ENCODE measurements at regions not wholly inside any gene's neighbourhood (a gene's known extent, or its start where the extent isn't known, plus 50 kb on each side); places are given as distances from the start of the nearest gene placed in this dataset.
"Not testable (repeated sequence)": the region's sequence is repeated elsewhere in the genome, so short reads cannot be mapped to it uniquely, and the experiment has no call there.

- not testable (repeated sequence) for DNase-seq (ENCODE audit: low spot score)
Observed at GRCh38 chr4:137868067-137868466, 335.8 kb upstream of the PCDH18 start.

GRCh38 chr4:137866671-137867070, 334.4 kb upstream of the PCDH18 start:
- DNase-seq (ENCODE audit: low spot score), result no peak

DNA sequence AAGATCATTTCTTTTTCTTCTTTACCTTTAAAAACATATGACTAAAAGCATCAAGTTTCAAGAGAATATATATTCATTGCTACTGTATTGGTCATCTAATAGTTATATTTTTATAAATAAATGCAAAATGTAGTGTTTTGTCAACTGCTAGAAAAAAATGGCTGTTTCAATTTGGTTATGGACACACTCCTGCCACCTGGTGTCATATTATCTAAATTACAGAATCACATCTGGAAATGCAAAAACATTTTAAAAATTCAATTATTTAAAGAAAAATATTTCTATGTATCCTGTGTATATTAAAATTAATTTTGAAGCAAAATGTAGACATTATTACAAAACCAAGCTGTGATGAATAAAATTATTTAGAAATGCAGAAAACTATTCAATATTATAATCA, 329.4 kb upstream of the PCDH18 start:
- no peak for DNase-seq (ENCODE audit: low spot score)

DNA sequence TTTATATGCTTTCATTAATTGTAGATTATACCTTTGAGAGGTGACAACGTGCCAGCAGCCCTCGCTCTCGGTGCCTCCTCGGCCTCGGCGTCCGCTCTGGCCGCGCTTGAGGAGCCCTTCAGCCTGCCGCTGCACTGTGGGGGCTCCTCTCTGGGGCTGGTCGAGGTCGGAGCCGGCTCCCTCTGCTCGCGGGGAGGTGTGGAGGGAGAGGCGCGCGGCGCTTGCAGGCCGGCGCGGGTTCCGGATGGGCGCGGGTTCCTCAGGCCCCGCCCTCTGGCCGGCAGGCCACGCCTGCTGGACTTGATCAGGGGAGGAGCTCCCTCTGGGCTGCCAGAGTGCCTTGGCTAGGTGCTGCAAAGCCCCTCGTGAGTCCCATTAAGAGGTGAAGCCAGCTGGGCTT, 321.1 kb upstream of the PCDH18 start:
- no peak for DNase-seq (ENCODE audit: low spot score)

DNA sequence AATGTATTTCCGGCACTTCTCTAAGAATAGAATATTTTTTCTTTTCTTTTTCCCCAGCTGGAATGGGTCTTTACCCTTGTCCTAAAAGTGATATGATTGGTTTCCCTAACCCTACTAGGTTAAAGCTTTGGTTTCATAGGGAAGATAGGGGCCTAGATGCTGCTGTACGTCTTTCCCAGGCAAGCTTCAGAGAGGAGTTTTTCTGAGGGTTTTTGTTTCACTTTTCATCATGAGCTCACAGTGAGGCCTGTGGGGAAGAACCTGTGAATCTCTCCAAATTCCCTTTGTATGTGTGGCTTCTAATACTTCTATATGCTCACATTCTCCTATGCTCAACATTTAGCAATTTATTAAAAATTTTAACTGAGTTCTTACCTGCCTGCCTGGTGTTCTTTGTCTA, 320.0 kb upstream of the PCDH18 start:
- no peak for DNase-seq (ENCODE audit: low spot score)

GRCh38 chr4:137851435-137851834, 319.1 kb upstream of the PCDH18 start:
- DNase-seq (ENCODE audit: low spot score), result no peak

DNA sequence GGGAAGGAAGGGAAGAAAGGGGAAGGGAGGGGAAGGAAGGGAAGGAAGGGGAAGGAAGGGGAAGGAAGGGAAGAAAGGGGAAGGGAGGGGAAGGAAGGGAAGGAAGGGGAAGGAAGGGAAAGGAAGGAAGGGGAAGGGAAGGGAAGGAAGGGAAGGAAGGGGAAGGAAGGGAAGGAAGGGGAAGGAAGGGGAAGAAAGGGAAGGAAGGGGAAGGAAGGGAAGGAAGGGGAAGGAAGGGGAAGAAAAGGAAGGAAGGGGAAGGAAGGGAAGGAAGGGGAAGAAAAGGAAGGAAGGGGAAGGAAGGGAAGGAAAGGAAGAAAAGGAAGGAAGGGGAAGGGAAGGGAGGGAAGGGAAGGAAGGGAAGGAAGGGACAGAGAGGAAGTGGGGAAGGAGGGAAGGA, 295.7 kb upstream of the PCDH18 start:
- not testable (repeated sequence) for DNase-seq (ENCODE audit: low spot score)

DNA sequence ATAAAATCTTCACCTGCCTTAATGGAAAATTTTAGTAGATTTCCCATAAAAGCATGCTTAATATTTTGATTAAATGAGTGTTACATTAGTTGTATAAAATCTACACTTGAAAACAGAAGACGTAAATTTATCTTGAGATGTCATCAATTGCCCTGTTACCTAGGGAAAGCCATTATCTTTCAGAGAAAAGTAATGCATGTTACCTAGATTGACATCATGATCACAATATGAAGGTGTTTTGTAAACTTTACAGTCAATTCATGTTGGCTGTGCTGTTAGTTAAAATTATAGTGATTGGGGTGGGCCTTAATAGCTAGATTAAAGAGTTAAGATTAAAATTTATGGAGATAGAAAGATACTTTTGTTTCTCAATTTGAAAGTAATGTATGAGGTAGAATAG, 293.2 kb upstream of the PCDH18 start:
- DNase-seq (ENCODE audit: low spot score), result no peak

DNA sequence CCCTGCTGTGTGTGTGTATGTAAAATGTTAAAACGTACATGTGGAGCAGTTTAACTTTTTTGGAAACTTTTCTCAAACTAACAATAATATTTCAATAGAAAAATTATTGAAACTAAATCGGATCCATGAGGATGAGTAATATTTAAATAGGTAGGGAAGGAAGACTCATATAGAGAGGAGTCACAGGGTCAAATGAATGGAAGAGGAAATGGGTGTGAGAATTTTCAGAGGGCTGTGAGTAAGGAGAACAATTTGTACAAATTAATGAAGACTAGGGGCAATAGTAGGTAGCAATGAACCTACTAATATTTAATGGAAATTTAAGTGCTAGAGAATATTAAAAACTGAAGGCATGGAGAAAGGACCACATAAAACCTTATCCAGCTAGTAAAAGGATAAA, 290.7 kb upstream of the PCDH18 start:
- no peak for DNase-seq (ENCODE audit: low spot score)

DNA sequence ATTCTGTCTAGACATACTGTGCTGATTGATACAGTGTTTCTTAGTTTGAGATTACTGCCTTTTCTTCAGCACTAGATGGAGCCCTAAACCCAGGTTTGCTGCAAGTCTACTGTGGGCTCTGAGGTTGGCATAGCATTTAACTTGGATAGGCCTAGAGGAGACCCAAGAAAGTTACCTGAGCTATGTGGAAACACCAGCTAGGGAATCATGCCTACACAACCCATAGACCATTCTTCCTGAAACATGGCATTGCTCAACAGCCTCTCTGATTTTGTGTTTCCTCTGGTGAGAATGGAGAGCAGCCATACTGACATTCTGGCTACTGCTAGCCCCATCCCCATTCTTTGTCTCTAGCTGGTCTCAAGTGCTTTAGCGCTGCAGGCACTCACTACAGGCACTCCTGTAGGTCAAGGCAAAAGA, 287.7 kb upstream of the PCDH18 start:
- DNase-seq (ENCODE audit: low spot score), result no peak

DNA sequence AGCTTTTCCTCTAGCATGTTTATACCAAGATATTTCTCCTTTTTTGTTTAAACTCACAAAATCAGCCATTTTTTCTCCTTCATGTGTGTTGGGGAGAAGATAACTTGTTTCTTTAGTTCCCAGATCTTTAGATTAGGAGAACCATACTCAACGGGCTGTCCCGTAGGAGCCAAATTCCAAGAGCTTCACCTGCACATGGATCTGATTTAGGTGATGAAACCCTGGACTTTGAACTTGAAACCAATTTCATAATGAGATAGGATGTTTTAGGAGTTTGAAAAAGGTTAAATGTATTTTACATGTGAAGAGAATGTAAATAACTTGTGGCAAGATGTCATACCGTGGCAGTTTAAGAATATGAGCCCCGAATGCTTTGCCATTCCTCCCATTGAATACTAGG, 280.0 kb upstream of the PCDH18 start:
- DNase-seq (ENCODE audit: low spot score), result no peak

GRCh38 chr4:137806420-137806819, 274.1 kb upstream of the PCDH18 start:
- no peak for DNase-seq (ENCODE audit: low spot score)

- DNase-seq (ENCODE audit: low spot score), result no peak
Observed at GRCh38 chr4:137804906-137805495, 272.7 kb upstream of the PCDH18 start.

DNA sequence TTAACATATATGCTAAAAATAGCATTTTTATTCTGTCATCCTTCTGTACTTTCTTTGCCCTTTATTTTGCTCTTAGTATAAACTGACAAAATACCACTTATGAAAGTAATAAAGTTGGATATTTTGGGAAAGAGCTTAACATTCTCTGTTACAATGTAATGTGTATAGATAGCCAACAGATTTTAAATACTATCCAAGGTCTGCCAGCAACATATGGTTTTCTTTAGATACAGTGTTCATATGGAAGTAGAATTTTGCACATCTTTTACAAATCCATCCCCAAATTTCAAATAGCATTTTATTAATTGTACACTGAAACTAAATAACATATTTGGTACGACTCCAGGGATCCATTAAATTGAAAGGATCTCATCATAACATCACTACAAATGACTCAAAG, 268.6 kb upstream of the PCDH18 start:
- DNase-seq (ENCODE audit: low spot score), result no peak

DNA sequence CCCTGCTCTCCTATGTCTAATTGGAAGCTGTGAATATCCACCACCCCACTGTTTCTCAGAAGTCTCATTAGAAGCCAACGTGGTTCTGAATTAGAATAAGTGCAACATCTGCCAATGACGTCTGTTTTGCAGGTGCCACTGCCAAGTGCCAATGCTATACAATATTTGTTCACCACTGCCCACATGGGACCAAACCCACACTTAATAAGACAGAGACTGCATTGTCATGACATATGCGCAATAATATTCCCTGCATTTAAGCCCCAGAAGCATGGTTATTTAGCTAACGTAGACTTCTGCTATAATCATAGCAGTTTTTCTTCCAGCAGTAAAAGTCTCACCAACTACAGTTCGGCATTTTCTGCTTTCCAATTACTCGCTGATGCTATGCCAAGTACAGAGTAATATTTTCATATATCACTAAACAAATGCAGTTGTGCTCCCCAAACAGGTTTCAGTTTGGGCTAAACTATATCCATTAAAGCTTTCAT, 262.5 kb upstream of the PCDH18 start:
- DNase-seq (ENCODE audit: low spot score), result no peak

DNA sequence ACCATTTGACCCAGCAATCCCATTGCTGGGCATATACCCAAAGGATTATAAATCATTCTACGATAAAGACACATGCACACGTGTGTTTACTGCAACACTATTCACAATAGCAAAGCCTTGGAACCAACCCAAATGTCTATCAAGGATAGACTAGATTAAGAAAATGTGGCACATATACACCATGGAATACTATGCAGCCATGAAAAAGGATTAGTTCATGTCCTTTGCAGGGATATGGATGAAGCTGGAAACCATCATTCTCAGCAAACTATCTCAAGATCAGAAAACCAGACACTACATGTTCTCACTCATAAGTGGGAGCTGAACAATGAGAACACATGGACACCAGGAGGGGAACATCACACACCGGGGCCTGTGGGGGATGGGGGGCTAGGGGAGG, 257.0 kb upstream of the PCDH18 start:
- DNase-seq (ENCODE audit: low spot score), result not testable (repeated sequence)

DNA sequence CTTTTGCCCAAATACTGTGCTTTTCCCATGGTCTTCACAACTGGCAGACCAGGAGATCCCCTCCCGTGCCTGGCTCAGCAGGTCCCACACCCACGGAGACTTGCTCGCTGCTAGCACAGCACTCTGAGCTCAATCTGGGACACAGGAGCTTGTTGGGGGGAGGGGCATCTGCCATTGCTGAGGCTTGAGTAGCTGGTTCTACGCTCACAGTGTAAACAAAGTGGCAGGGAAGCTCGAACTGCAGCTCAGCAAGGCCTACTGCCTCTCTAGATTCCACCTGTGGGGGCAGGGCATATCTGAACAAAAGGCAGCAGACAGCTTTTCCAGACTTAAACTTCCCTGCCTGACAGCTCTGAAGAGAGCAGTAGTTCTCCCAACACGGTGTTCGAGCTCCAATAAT, 251.6 kb upstream of the PCDH18 start:
- not testable (repeated sequence) for DNase-seq (ENCODE audit: low spot score)

DNA sequence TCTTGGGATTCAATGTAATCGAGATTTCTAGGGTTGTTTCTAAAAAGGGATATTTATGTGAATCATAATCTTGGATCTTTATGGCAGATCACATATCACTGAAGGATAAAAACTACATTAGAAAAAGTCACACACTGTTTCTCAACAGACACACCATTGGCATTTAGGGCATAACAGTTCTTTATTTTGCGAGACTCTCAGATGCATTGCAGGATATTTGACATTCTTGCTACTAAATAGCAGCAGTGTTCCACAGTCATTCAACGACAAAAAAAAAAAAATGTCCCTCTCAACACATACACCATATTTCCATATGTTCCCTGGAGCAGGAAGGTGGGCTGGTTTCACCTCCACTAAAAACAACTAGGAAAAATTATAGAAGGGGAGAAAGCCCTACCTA, 243.4 kb upstream of the PCDH18 start:
- no peak for DNase-seq (ENCODE audit: low spot score)

GRCh38 chr4:137774501-137774900, 242.2 kb upstream of the PCDH18 start:
- DNase-seq (ENCODE audit: low spot score), result no peak

- no peak for DNase-seq (ENCODE audit: low spot score)
Observed at GRCh38 chr4:137768881-137769280, 236.6 kb upstream of the PCDH18 start.

DNA sequence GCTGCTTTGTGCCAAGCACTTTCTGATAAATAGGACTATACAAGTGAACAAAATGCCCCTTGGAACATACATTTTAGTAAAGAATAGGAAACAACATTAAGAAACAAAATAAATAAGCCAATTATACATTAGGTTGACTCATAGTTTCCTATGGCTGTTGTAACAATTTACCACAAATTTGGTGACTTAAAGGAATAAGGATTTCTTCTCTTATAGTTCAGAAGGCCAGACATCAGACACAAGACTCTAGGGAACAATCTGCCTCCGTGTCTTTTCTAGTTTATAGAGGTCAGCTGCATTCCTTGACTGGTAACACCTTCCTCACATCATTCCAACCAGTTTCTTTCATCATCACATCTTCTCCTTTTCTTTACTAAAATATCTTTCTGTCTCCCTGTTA, 235.9 kb upstream of the PCDH18 start:
- no peak for DNase-seq (ENCODE audit: low spot score)

- no peak for DNase-seq (ENCODE audit: low spot score)
Observed at GRCh38 chr4:137762591-137762990, 230.3 kb upstream of the PCDH18 start.

DNA sequence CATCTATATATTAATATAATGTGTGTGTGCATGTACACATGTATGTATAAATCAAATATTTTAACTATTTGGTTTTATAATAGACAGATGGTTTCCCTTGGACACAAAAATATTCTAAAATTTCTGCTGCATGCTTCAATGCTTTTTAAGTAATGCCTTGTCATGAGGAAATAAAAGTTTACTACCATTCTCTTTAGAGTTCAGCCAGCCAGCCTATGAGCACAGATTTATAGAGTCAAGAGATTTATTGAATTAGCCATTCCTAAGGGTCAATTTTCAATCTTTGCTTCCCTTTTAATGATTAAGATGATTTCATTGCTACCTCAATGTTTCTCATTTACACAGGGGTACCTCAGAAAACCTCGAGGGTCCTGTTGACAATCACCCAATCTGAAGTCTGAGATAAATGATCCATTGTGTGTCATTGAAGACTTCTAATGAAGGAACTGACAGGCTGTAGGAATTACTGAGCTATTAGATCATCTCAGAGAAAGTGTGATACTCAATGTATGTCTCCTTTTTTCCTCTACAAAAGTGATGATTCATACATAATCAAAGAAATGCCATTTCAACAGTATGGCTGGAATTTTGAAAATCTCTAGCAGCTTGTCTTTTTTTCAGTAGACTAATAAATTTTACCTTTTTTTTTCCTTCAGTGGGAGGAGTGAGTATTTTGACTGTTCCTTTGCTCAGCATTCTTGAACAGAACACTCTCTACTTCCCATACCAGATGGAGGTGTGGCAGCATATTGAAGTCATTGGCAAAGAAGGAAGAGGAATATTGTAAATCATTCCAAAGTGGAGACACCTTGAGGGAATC, 222.6 kb upstream of the PCDH18 start:
- DNase-seq (ENCODE audit: low spot score), result no peak
